SK-N-MC (cell line): ENCODE measurements at regions not wholly inside any gene's neighbourhood (a gene's known extent, or its start where the extent isn't known, plus 50 kb on each side); places are given as distances from the start of the nearest gene placed in this dataset.

Experiments
- EZH2 ChIP-seq: fragments of 200-600 bp; sonication (generic); IDR thresholded peaks from one replicate; pipeline ENCODE4 v1.6.1; 2017; ENCODE audit warnings: antibody characterized with exemption
- FOXP2 ChIP-seq: optimal IDR thresholded peaks from 2 replicates; pipeline ENCODE3; 2011; ENCODE audit warnings: mild to moderate bottlenecking, moderate library complexity; ENCODE audit not compliant: insufficient read depth; ENCODE audit errors: extremely low read length, control extremely low read depth
- POLR2AphosphoS5 ChIP-seq: IDR thresholded peaks from 2 replicates; pipeline ENCODE4 v1.6.1; 2012; ENCODE audit warnings: mild to moderate bottlenecking, low read depth, low read length, borderline replicate concordance

GRCh38 chr9:24766081-24766480, 220.4 kb upstream of the IZUMO3 start:
- TF ChIP-seq POLR2AphosphoS5 (no peak), EZH2 (no peak), FOXP2 (no peak)
